ENCODE measurements at regions not wholly inside any gene's neighbourhood (a gene's known extent, or its start where the extent isn't known, plus 50 kb on each side); places are given as distances from the start of the nearest gene placed in this dataset.
"Not testable (repeated sequence)": the region's sequence is repeated elsewhere in the genome, so short reads cannot be mapped to it uniquely, and the experiment has no call there.

DNA sequence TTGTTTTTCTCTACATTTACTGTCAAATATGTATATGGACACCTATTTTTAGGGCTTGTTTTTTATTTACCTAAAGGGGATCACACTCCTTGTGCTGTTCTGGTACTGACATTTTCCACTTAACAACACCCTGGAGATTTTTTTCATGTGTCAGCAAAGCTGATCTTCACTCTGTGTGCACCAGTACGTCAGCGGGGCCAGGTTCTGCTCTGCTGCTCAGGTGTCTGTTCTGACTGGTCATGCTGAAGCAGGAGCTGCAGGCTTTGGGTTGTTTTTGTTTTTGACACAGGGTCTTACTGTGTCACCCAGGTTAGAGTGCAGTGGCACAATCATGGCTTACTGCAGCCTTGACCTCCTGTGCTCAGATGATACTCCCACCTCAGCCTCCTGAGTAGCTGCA, 81.9 kb upstream of the CCND2 start:
- no peak overlapping the region for H3K27ac ChIP-seq
- TF ChIP-seq, protein P1, sequence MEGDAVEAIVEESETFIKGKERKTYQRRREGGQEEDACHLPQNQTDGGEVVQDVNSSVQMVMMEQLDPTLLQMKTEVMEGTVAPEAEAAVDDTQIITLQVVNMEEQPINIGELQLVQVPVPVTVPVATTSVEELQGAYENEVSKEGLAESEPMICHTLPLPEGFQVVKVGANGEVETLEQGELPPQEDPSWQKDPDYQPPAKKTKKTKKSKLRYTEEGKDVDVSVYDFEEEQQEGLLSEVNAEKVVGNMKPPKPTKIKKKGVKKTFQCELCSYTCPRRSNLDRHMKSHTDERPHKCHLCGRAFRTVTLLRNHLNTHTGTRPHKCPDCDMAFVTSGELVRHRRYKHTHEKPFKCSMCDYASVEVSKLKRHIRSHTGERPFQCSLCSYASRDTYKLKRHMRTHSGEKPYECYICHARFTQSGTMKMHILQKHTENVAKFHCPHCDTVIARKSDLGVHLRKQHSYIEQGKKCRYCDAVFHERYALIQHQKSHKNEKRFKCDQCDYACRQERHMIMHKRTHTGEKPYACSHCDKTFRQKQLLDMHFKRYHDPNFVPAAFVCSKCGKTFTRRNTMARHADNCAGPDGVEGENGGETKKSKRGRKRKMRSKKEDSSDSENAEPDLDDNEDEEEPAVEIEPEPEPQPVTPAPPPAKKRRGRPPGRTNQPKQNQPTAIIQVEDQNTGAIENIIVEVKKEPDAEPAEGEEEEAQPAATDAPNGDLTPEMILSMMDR (conservative IDR thresholded peaks at IDR 0.05) = no peak
- TF ChIP-seq ZFX (IDR thresholded peaks at IDR 0.05) = no peak

GRCh38 chr12:4191149-4191548, 82.4 kb upstream of the CCND2 start:
- TF ChIP-seq, protein P1 (conservative IDR thresholded peaks at IDR 0.05) = no peak
- no peak overlapping the region for H3K27ac ChIP-seq

DNA sequence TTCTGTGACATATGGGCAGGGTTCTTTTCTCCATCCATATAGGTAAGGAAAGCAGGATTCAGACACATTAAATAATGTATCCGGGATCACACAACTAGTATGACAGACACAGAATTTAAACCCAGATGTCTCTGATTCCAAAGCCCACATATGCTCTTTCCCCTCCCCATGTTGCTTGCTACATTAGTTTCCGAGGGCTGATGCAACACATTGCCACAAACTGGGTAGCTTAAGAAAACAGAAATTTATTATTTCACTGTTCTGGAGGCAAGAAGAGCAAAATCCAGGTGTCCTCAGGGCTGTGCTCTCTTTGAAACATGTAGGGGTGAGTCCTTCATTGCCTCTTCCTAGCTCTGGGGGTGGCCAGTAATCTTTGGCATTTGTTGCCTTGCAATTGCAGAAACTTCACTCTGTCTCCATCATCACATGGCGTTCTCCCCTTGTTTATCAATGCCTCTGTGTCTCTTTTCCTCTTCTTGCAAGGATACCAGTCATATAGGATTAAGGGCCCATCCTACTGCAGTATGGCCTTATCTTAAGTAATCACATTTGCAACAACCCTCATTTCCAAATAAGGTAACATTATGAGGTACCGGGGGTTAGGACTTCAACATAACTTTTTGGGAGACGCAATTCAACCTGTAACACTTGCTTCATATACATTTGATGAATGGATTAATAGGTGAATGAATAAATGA, 83.0 kb upstream of the CCND2 start:
- no peak for TF ChIP-seq ZFX (IDR thresholded peaks at IDR 0.05)
- TF ChIP-seq, protein P1 (conservative IDR thresholded peaks at IDR 0.05) = no peak

DNA sequence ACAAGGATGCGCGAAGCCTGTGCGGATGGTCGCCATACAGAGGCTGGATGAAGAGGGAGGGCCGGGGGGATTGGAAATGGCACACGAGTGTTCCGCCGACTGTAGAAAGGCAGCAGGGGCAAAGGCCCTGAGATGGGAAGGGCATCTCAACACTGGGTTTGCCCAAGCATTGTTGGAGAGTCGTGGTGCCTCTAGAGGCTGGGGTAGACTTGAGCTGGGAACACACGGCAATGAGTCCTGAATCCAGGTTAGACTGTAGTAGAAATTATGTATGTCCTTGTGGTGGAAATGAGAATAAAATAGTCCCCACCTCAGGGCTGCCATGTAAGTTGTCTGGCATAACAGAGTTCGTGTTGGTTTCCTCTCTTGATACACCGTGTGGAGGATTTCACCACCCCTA, 83.8 kb upstream of the CCND2 start:
- no peak overlapping the region for H3K27ac ChIP-seq
- TF ChIP-seq, protein P1 (conservative IDR thresholded peaks at IDR 0.05) = no peak
- TF ChIP-seq ZFX (IDR thresholded peaks at IDR 0.05) = no peak

More for the DNA sequence above, 83.0 kb upstream of the CCND2 start:
- no peak overlapping the region for H3K27ac ChIP-seq

GRCh38 chr12:4187916-4188315, 85.6 kb upstream of the CCND2 start:
- H3K27ac ChIP-seq = no peak overlapping the region

GRCh38 chr12:4187315-4187714, 86.2 kb upstream of the CCND2 start:
- H3K27ac ChIP-seq = not testable (repeated sequence)

More at GRCh38 chr12:4187916-4188315, 85.6 kb upstream of the CCND2 start:
- TF ChIP-seq ZFX (IDR thresholded peaks at IDR 0.05) = no peak
- TF ChIP-seq, protein P1 (conservative IDR thresholded peaks at IDR 0.05) = no peak

DNA sequence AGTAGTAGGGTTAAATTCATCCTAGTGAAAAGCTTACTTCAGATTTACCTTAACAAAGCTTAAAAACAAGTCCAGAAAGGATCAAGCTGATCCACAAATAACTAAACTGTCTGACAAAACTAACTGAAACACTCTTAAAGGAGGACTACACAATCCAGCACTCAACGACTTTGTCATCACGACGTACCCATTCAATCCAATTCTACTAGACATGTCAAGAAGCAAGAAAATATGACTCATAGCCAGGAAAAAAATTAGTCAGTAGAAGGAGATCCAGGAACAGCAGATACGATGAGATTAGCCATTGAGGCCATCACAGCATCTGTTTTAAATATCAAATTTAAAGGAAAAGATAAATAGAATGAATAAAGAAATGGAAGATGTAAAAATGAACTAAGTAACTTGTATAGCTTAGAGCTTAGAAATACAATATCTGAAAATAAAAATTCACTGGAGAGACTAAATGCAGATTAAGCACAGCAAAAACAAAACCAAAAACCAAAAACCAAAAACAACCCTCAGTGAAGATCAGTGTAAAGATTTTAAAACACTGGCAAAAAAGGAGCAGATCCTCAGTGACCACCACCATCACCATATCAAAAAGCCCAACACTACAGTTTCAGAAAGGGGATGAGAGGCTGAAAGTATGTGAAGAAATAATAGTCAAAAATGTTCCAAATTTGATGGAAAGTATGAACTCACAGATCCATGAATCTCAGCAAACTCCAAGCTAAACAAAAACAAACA, 95.0 kb upstream of the CCND2 start:
- TF ChIP-seq, protein P1 (conservative IDR thresholded peaks at IDR 0.05) = no peak
- no peak for TF ChIP-seq ZFX (IDR thresholded peaks at IDR 0.05)
- H3K27ac ChIP-seq = no peak overlapping the region

Measured in C4-2B (cell line).